IPS-20b (cell line): ENCODE measurements at regions not wholly inside any gene's neighbourhood (a gene's known extent, or its start where the extent isn't known, plus 50 kb on each side); places are given as distances from the start of the nearest gene placed in this dataset.

Source experiments
- H3K27ac ChIP-seq: one replicate; pipeline ENCODE4 v1.5.1; 2013; ENCODE audit warnings: low read length
- H3K27me3 ChIP-seq: 2 replicates; pipeline ENCODE4 v1.6.1; 2013; ENCODE audit warnings: mild to moderate bottlenecking, low read length, inconsistent platforms; ENCODE audit not compliant: insufficient read depth
- H3K36me3 ChIP-seq: 2 replicates; pipeline ENCODE4 v1.6.1; 2013; ENCODE audit warnings: low read depth, mild to moderate bottlenecking, inconsistent platforms, low read length, moderate library complexity; ENCODE audit not compliant: insufficient read depth
- H3K4me1 ChIP-seq: 2 replicates; pipeline ENCODE4 v1.6.1; 2013; ENCODE audit warnings: mild to moderate bottlenecking, control low read depth, inconsistent platforms, low read length, moderate library complexity; ENCODE audit not compliant: insufficient read depth
- H3K4me3 ChIP-seq: 2 replicates; pipeline ENCODE4 v1.5.1; 2013; ENCODE audit warnings: mild to moderate bottlenecking, low read length, inconsistent platforms
- H3K9ac ChIP-seq: 2 replicates; pipeline ENCODE4 v1.6.1; 2013; ENCODE audit warnings: low read depth, mild to moderate bottlenecking, inconsistent platforms, low read length, moderate library complexity
- H3K9me3 ChIP-seq: 2 replicates; pipeline ENCODE4 v1.6.1; 2013; ENCODE audit warnings: mild to moderate bottlenecking, low read depth, low read length, inconsistent platforms; ENCODE audit not compliant: insufficient read depth

DNA sequence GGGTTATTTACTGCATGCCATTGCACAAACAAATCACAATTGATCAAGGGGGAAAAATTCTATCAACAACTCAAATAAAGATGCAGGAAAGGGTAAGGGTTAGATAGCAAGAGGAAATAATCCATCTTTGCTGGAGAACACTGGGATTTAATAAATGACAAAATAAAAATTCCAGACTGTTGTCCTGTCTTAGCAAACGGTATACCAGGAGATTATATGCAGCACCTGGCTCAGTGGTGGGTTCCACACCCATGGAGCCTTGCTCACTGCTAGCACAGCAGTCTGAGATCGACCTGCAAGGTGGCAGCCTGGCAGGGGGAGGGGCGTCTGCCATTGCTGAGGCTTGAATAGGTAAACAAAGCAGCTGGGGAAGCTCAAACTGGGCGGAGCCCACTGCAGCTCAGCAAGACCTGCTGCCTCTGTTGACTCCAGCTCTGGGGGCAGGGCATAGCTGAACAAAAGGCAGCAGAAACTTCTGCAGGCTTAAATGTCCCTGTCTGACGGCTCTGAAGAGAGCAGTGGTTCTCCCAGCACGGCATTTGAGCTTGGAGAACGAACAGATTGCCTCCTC is 296.5 kb upstream of the THSD7B start:
- no peaks in the 10 kb centered on the region; the same call in 1 of the 2 replicates for H3K9me3 ChIP-seq
- no peak overlapping the region for H3K27ac ChIP-seq
- no peaks in the 10 kb centered on the region for H3K27me3 ChIP-seq
- H3K9ac ChIP-seq, result no peak overlapping the region
- no peaks in the 10 kb centered on the region for H3K36me3 ChIP-seq
- H3K4me1 ChIP-seq, result no peaks in the 10 kb centered on the region
- H3K4me3 ChIP-seq, result no peak overlapping the region

DNA sequence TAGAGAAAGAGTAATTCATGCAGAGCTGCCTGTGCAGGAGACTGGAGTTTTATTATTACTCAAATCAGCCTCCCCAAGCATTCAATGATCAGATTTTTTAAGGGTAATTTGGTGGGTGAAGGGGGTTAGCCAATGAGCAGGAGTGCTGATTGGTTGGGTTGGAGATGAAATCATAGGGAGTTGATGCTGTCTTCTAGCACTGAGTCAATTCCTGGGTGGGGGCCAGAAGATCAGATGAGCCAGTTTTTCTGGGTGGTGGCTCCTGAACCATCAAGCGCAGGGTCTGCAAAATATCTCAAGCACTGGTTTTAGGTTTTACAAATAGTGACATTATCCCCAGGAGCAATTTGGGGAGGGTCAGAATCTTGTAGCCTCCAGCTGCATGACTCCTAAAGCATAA is 312.8 kb upstream of the THSD7B start:
- Histone ChIP-seq H3K4me1 (peaks cover 3% of the 10 kb centered on the region; the same call in 1 of the 2 replicates), H3K27me3 (no peaks in the 10 kb centered on the region), H3K9me3 (no peaks in the 10 kb centered on the region), H3K9ac (no peak overlapping the region), H3K27ac (no peak overlapping the region), H3K36me3 (no peaks in the 10 kb centered on the region), H3K4me3 (no peak overlapping the region)

DNA sequence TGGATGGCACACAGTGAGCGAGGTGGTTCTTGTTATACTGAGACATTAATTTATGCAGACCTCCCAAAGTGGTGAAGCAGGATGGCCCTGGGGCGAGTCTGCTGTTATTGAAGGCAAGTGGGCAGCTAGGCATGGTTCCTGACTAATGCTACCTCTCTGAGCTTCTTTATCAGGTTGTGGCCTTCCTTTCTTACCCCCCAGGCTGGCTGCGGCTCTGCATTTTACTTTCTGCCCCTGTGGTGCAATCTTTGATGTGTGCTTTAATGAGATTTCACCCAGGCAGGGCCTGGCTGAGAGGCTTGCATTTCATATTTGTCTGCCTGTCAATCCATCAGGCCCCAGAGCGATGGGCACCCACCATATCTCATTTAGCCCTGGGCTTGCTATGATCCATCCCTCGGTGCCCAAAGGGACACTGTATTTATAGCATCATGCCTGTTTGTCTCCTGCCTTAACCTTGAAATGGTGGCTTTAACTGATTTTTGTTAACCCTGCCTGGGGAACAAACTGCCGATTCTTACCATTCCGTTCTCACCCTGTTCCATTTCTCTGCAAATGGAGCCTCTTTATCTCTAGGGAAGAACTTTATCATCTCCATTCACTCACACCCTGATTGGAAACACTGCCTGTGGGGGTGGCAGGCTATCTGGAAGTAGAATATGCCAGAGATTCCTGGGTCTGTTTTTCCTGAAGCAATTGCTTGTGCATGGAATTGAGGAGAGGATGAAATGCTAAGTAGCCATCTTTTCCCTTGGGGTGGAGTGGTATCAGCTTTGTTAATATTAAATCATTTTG is 316.2 kb upstream of the THSD7B start:
- Histone ChIP-seq H3K27ac (no peak overlapping the region), H3K4me3 (no peak overlapping the region), H3K27me3 (no peaks in the 10 kb centered on the region), H3K9me3 (no peaks in the 10 kb centered on the region), H3K36me3 (no peaks in the 10 kb centered on the region), H3K9ac (no peak overlapping the region), H3K4me1 (peaks cover 3% of the 10 kb centered on the region; the same call in 1 of the 2 replicates)

DNA sequence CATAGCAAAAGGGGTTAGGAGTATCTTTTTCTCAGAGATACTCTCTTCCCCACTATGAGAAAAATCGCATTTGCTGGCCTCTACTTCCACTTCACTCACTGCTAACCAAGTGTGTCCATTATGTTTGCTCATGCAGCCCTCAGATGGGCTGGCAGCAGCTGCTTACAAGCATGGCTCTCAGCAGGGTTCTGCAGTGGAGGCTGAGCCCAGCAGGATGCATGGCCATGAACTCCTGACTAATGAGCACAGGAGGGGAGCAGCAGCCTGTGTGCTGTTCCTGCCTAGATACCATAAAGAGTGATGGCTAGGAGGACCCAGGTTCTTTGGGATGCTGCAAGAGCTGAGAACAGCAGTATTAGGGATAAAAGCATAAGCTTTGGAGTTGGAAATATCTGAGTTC is 316.9 kb upstream of the THSD7B start:
- H3K9ac ChIP-seq, result no peak overlapping the region
- H3K4me3 ChIP-seq, result no peak overlapping the region
- no peaks in the 10 kb centered on the region for H3K27me3 ChIP-seq
- H3K36me3 ChIP-seq, result no peaks in the 10 kb centered on the region
- H3K4me1 ChIP-seq, result peaks cover 3% of the 10 kb centered on the region; the same call in 1 of the 2 replicates
- no peak overlapping the region for H3K27ac ChIP-seq
- no peaks in the 10 kb centered on the region for H3K9me3 ChIP-seq

DNA sequence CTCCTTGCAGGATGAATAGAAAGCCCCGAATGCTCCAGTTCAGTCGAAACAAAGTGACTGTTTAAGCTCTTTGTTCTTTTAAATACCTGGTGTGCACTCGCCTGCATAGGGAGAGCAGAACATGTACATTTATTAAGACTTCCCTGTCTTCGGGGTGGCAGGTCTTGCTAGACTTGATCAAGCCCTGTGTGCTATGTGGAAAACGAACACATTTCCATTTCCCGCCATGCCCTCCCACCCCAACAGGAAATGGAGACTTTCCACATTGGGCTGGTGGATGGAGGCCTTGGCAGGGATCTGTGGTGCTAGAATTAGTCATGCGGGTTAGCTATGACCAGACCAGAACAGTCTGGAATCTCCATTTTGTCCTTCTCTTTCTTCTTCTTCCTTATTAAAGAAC is 321.0 kb upstream of the THSD7B start:
- Histone ChIP-seq H3K4me3 (no peak overlapping the region), H3K36me3 (no peaks in the 10 kb centered on the region), H3K27ac (no peak overlapping the region), H3K9me3 (no peaks in the 10 kb centered on the region), H3K4me1 (peaks cover 18% of the 10 kb centered on the region; the same call in 1 of the 2 replicates), H3K27me3 (0 out of 2 replicates have a peak, but pooled peaks cover 4% of the 10 kb centered on the region), H3K9ac (no peak overlapping the region)

DNA sequence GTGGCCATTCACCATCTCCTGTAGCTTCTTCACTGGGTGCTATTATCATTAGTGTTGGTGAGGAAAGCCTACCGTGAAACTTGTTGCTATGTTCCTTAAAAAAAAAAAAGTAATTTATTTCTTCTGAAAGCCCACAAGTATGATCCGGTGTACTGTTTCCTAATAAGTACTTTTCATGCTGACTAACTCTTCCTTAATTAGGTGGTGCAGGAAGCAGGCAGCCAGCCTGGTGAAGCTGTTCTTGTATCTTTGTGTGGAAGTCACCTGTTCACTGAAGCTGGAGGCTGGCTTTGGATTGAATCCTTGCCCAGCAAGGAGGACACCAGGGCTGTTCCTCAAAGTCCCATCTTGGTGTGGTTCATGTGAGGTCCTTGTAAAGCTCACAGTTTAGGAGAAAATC is 321.7 kb upstream of the THSD7B start:
- H3K4me1 ChIP-seq, result peaks cover 22% of the 10 kb centered on the region; the same call in 1 of the 2 replicates
- no peaks in the 10 kb centered on the region for H3K9me3 ChIP-seq
- 0 out of 2 replicates have a peak, but pooled peaks cover 4% of the 10 kb centered on the region for H3K27me3 ChIP-seq
- no peak overlapping the region for H3K4me3 ChIP-seq
- no peaks in the 10 kb centered on the region for H3K36me3 ChIP-seq
- no peak overlapping the region for H3K27ac ChIP-seq
- no peak overlapping the region for H3K9ac ChIP-seq

DNA sequence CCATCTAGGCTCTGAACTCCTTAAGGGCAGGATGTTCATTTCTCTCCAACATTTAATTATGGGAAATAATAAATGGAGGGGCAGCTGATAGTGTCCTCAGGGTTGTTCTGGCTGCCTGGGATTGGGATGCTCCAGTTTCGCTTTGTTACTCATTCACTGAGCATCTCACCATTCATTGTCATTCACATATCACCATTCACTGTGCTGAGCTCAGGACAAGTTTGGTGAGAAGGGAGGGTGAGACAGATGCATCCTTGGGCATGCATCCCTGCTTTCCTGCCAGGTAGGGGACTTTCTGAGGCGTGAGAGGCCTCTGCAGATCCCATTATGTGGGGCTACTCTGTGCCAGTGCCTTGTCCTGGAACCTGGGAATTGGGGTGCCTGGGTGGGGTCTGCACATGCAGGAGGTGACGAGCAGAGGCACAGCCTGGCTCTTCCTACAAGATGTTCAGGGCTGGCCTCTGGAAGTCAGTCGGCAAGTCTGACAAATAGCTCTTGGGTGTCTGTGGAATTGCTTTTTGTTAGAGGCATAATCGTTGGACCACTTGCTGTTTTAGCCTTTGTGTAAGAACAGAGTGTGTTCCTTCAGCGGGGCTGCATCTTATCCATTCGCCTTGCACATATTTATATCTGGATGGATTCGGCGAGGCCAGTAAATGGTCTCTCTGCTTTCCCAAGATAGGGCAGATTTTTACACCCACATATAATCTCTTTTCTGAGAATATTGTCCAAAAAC is 323.2 kb upstream of the THSD7B start:
- Histone ChIP-seq H3K9me3 (no peaks in the 10 kb centered on the region), H3K4me1 (peaks cover 19% of the 10 kb centered on the region; the same call in 1 of the 2 replicates), H3K27me3 (0 out of 2 replicates have a peak, but pooled peaks cover 4% of the 10 kb centered on the region), H3K27ac (no peak overlapping the region), H3K9ac (no peak overlapping the region), H3K4me3 (no peak overlapping the region; the same call in 1 of the 2 replicates), H3K36me3 (no peaks in the 10 kb centered on the region)

DNA sequence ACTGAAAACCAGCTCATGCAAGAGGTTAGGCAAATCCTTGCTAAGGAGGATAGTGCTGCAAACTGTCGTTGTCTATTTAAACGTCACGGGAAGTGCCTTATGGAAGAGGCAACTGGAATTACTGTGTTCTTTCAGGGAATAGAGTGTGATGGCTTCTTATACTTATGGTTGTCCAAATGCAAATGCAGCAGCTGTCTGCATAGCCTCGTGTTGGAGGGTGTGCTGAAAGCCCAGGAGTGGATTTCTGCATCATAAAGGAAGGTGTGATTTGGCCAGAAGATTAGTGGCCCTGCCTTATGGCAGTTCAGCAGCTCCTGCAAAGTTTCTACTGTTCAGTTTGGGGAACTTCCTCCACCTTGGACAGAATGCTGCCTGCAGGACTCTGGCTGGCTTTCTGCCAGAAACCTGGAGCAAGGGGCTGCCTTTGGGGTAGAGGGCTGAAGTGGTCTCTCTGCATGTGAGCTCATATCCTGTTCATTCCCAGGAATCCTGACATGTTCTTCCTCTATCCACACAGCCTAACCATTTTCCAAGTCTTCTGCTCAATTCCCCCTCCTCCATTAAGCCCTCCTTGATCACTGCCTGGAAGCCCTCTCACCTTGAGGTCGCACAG is 321.2 kb upstream of the CXCR4 start:
- H3K4me3 ChIP-seq, result no peak overlapping the region
- no peak overlapping the region for H3K27ac ChIP-seq
- H3K4me1 ChIP-seq, result peaks cover 19% of the 10 kb centered on the region; the same call in 1 of the 2 replicates
- no peaks in the 10 kb centered on the region for H3K9me3 ChIP-seq
- H3K36me3 ChIP-seq, result no peaks in the 10 kb centered on the region
- H3K27me3 ChIP-seq, result 0 out of 2 replicates have a peak, but pooled peaks cover 4% of the 10 kb centered on the region
- no peak overlapping the region for H3K9ac ChIP-seq

DNA sequence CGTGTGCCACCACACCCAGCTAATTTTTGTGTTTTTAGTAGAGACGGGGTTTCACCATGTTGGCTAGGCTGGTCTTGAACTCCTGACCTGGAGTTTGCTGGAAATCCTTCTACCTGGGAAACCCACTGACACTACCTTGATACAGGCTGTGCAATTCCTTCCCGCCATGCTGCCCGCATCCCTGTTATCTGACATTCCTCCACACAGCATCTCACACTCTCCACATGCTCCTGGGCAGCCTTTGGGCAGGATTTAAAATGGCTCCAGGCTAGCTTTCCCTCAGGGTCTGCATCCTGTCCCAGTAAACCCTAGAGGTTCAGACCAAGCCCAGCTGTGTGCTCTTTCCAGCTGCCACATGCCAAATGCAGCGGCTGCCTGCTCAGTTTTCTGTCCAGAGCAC is 319.5 kb upstream of the CXCR4 start:
- Histone ChIP-seq H3K36me3 (no peaks in the 10 kb centered on the region), H3K27ac (no peak overlapping the region), H3K9me3 (no peaks in the 10 kb centered on the region), H3K9ac (no peak overlapping the region), H3K27me3 (0 out of 2 replicates have a peak, but pooled peaks cover 4% of the 10 kb centered on the region), H3K4me1 (peaks cover 18% of the 10 kb centered on the region; the same call in 1 of the 2 replicates), H3K4me3 (no peak overlapping the region)

DNA sequence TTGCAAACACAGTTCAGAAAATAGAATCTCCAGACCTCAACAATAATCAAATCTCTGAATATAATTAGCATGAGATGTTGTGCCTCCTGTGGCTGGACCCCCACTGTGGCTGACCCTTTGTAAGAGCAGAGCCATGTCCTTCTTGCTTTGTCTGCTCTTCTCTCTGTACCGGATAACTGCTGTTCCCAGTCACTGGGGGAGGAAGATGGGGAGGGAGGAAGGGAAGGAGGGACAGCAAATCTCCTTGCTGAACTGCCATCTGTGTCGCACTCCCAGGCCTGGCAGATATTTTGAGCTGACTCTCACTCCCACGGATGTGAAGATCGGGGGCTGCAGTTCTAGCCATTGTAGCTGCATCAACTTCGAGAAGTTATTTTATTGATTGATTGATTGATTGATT is 319.0 kb upstream of the CXCR4 start:
- Histone ChIP-seq H3K9ac (no peak overlapping the region), H3K27me3 (0 out of 2 replicates have a peak, but pooled peaks cover 4% of the 10 kb centered on the region)

DNA sequence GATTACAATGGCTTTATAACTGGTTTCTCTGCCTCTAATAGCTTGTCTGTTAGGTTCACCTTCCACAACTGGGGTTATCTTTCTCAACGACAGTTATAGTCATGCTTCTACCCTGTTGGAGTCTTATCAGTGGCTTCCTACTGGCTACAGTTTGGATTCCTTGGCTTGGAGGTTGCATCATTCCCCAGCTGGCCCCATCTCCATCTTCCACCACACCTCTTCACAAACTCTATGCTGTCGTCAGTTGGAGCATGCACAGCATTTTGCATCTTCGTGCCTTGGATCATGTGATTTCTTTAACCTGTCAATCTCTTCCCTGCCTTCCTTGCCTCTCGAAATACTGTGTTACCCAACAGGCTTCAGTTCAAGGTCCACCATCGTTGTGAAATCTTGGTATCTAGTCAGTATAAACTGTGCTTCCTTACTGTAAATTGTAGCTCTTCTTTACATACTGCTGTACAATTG is 316.3 kb upstream of the CXCR4 start:
- Histone ChIP-seq H3K4me3 (no peak overlapping the region), H3K27ac (no peak overlapping the region), H3K9me3 (no peaks in the 10 kb centered on the region), H3K4me1 (peaks cover 3% of the 10 kb centered on the region; the same call in 1 of the 2 replicates), H3K27me3 (no peaks in the 10 kb centered on the region), H3K36me3 (no peaks in the 10 kb centered on the region), H3K9ac (no peak overlapping the region)

More for the DNA sequence above, 319.0 kb upstream of the CXCR4 start:
- Histone ChIP-seq H3K9me3 (no peaks in the 10 kb centered on the region), H3K27ac (no peak overlapping the region), H3K36me3 (no peaks in the 10 kb centered on the region), H3K4me1 (peaks cover 13% of the 10 kb centered on the region; the same call in 1 of the 2 replicates), H3K4me3 (no peak overlapping the region)
